ENCODE measurements at regions not wholly inside any gene's neighbourhood (a gene's known extent, or its start where the extent isn't known, plus 50 kb on each side); places are given as distances from the start of the nearest gene placed in this dataset.

- Histone ChIP-seq H3K27me3 (ENCODE audit: insufficient read depth, poor library complexity, severe bottlenecking) (no peaks in the 10 kb centered on the region), H3K27ac (ENCODE audit: poor library complexity, severe bottlenecking) (no peak overlapping the region), H3K36me3 (ENCODE audit: low read depth) (no peaks in the 10 kb centered on the region), H3K4me3 (ENCODE audit: severe bottlenecking) (no peak overlapping the region), H3K4me1 (ENCODE audit: insufficient read depth, poor library complexity, severe bottlenecking) (no peaks in the 10 kb centered on the region), H3K9me3 (ENCODE audit: severe bottlenecking) (no peaks in the 10 kb centered on the region)
- no peak for TF ChIP-seq CTCF (IDR thresholded peaks at IDR 0.05; ENCODE audit: poor library complexity, severe bottlenecking)
- DNase-seq (ENCODE audit: low spot score) (no peak), ATAC-seq (ENCODE audit: low read depth) (no peak)
Observed at GRCh38 chr10:118805146-118805545, 50.4 kb upstream of the CACUL1 start.

GRCh38 chr10:118807512-118808305 is 52.9 kb upstream of the CACUL1 start:
- H3K27ac ChIP-seq (ENCODE audit: poor library complexity, severe bottlenecking), result no peak overlapping the region
- no peak for TF ChIP-seq CTCF (IDR thresholded peaks at IDR 0.05; ENCODE audit: poor library complexity, severe bottlenecking)
- DNase-seq (ENCODE audit: low spot score), result no peak
- no peaks in the 10 kb centered on the region for H3K36me3 ChIP-seq (ENCODE audit: low read depth)
- H3K9me3 ChIP-seq (ENCODE audit: severe bottlenecking), result no peaks in the 10 kb centered on the region
- H3K4me3 ChIP-seq (ENCODE audit: severe bottlenecking), result no peak overlapping the region
- no peaks in the 10 kb centered on the region for H3K27me3 ChIP-seq (ENCODE audit: insufficient read depth, poor library complexity, severe bottlenecking)
- H3K4me1 ChIP-seq (ENCODE audit: insufficient read depth, poor library complexity, severe bottlenecking), result no peaks in the 10 kb centered on the region
- no peak for ATAC-seq (ENCODE audit: low read depth)

GRCh38 chr10:118808601-118809356 is 54.0 kb upstream of the CACUL1 start:
- Histone ChIP-seq H3K27me3 (ENCODE audit: insufficient read depth, poor library complexity, severe bottlenecking) (no peaks in the 10 kb centered on the region), H3K4me3 (ENCODE audit: severe bottlenecking) (no peak overlapping the region), H3K36me3 (ENCODE audit: low read depth) (no peaks in the 10 kb centered on the region), H3K27ac (ENCODE audit: poor library complexity, severe bottlenecking) (no peak overlapping the region), H3K4me1 (ENCODE audit: insufficient read depth, poor library complexity, severe bottlenecking) (no peaks in the 10 kb centered on the region), H3K9me3 (ENCODE audit: severe bottlenecking) (no peaks in the 10 kb centered on the region)
- ATAC-seq (ENCODE audit: low read depth) (no peak), DNase-seq (ENCODE audit: low spot score) (no peak)
- no peak for TF ChIP-seq CTCF (IDR thresholded peaks at IDR 0.05; ENCODE audit: poor library complexity, severe bottlenecking)

GRCh38 chr10:118809357-118810220 is 54.8 kb upstream of the CACUL1 start:
- H3K27me3 ChIP-seq (ENCODE audit: insufficient read depth, poor library complexity, severe bottlenecking), result no peaks in the 10 kb centered on the region
- H3K9me3 ChIP-seq (ENCODE audit: severe bottlenecking), result no peaks in the 10 kb centered on the region
- H3K27ac ChIP-seq (ENCODE audit: poor library complexity, severe bottlenecking), result no peak overlapping the region
- no peaks in the 10 kb centered on the region for H3K4me1 ChIP-seq (ENCODE audit: insufficient read depth, poor library complexity, severe bottlenecking)
- ATAC-seq (ENCODE audit: low read depth), result no peak
- DNase-seq (ENCODE audit: low spot score), result no peak
- no peak for TF ChIP-seq CTCF (IDR thresholded peaks at IDR 0.05; ENCODE audit: poor library complexity, severe bottlenecking)
- H3K36me3 ChIP-seq (ENCODE audit: low read depth), result no peaks in the 10 kb centered on the region
- H3K4me3 ChIP-seq (ENCODE audit: severe bottlenecking), result no peak overlapping the region

All from RWPE2 (cell line).